ENCODE measurements at regions not wholly inside any gene's neighbourhood (a gene's known extent, or its start where the extent isn't known, plus 50 kb on each side); places are given as distances from the start of the nearest gene placed in this dataset.
"Not testable (repeated sequence)": the region's sequence is repeated elsewhere in the genome, so short reads cannot be mapped to it uniquely, and the experiment has no call there.

DNA sequence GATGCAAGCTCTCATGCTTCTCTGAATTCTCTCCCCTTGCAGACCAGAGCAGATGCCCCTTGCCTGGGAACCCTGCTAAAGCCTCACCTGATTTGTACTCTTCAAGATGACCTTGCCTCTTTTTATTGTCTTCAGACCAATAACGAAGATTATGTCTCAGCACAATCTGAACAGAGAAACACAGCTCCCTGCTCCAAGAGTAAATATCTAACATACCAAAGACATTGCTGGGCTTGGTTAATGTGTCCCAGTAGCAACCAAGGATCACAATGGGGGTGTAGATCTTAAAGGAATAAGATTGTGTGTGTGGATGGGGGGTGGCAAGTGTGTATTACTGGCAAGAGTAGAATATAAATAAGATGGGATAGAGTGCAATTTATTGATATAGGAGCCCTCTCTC lies 67.6 kb upstream of the LHFPL2 start:
- 0 to 5% methylated on average over 1 of the region's 1 CpG for WGBS, 2 experiments (ENCODE audit: low coverage in 1 of 2, low lambda C conversion rate in 2 of 2, missing lambda C conversion rate in 2 of 2)
- Histone ChIP-seq H4K20me1 (ENCODE audit: insufficient read depth) (no peaks in the 10 kb centered on the region), H3K27ac (0 out of 2 replicates have a peak overlapping the region, but pooled peaks have one; percentile 24), H3K27me3 (replicated peaks; ENCODE audit: insufficient read depth) (no peaks in the 10 kb centered on the region), H3K9ac (no peak overlapping the region), H2AFZ (no peak overlapping the region), H3K36me3 (ENCODE audit: low read depth) (no peaks in the 10 kb centered on the region), H3K4me1 (ENCODE audit: insufficient read depth) (peaks cover 20% of the 10 kb centered on the region), H3K4me2 (ENCODE audit: unreplicated experiment) (peak overlapping the region; percentile 46), H3F3A (ENCODE audit: insufficient read depth) (peaks cover 9% of the 10 kb centered on the region), H3K79me2 (ENCODE audit: insufficient read depth) (no peaks in the 10 kb centered on the region), H3K9me2 (ENCODE audit: insufficient read depth) (no peaks in the 10 kb centered on the region), H3K4me3 (no peak overlapping the region), H3K9me3 (ENCODE audit: low read depth) (no peaks in the 10 kb centered on the region)
- in situ Hi-C loops (cut with MboI) = no loop called here
- peak; percentile 71 for DNase-seq
- TF ChIP-seq EZH2 (IDR thresholded peaks at IDR 0.05; ENCODE audit: insufficient read depth, poor library complexity, severe bottlenecking) (no peak), EZH2phosphoT487 (IDR thresholded peaks at IDR 0.05; ENCODE audit: insufficient read depth, low read depth) (no peak)

DNA sequence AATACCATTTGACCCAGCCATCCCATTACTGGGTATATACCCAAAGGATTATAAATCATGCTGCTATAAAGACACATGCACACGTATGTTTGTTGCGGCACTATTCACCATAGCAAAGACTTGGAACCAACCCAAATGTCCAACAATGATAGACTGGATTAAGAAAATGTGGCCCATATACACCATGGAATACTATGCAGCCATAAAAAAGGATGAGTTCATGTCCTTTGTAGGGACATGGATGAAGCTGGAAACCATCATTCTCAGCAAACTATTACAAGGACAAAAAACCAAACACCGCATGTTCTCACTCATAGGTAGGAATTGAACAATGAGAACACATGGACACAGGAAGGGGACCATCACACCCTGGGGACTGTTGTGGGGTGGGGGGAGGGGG lies 66.8 kb upstream of the LHFPL2 start:
- H3K79me2 ChIP-seq (ENCODE audit: insufficient read depth); H2AFZ ChIP-seq; H3K27ac ChIP-seq; H3K9ac ChIP-seq; H3K9me2 ChIP-seq (ENCODE audit: insufficient read depth); H3K36me3 ChIP-seq (ENCODE audit: low read depth); H3K27me3 ChIP-seq (replicated peaks; ENCODE audit: insufficient read depth); H3K4me2 ChIP-seq (ENCODE audit: unreplicated experiment); H4K20me1 ChIP-seq (ENCODE audit: insufficient read depth); in situ Hi-C loops (cut with MboI); H3F3A ChIP-seq (ENCODE audit: insufficient read depth); H3K9me3 ChIP-seq (ENCODE audit: low read depth); DNase-seq; H3K4me3 ChIP-seq: not testable (repeated sequence)
- 90% methylated on average over 3 of the region's 3 CpGs for WGBS, 2 experiments (ENCODE audit: low coverage in 1 of 2, low lambda C conversion rate in 2 of 2, missing lambda C conversion rate in 2 of 2)
- H3K4me1 ChIP-seq (ENCODE audit: insufficient read depth) = peaks cover 20% of the 10 kb centered on the region

DNA sequence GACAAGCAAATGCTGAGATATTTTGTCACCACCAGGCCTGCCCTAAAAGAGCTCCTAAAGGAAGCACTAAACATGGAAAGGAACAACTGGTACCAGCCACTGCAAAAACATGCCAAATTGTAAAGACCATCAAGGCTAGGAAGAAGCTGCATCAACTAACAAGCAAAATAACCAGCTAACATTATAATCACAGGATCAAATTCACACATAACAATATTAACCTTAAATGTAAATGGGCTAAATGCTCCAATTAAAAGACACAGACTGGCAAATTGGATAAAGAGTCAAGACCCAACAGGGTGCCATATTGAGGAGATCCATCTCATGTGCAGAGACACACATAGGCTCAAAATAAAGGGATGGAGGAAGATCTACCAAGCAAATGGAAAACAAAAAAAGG lies 63.1 kb upstream of the LHFPL2 start:
- H3K4me3 ChIP-seq; H3K4me2 ChIP-seq (ENCODE audit: unreplicated experiment); H3K9me2 ChIP-seq (ENCODE audit: insufficient read depth); DNase-seq; H4K20me1 ChIP-seq (ENCODE audit: insufficient read depth); H3K79me2 ChIP-seq (ENCODE audit: insufficient read depth); H3K36me3 ChIP-seq (ENCODE audit: low read depth); H2AFZ ChIP-seq; H3K9me3 ChIP-seq (ENCODE audit: low read depth); in situ Hi-C loops (cut with MboI); H3K27me3 ChIP-seq (replicated peaks; ENCODE audit: insufficient read depth); H3K27ac ChIP-seq; H3K9ac ChIP-seq: not testable (repeated sequence)
- peaks cover 14% of the 10 kb centered on the region for H3K4me1 ChIP-seq (ENCODE audit: insufficient read depth)
- peaks cover 13% of the 10 kb centered on the region for H3F3A ChIP-seq (ENCODE audit: insufficient read depth)

DNA sequence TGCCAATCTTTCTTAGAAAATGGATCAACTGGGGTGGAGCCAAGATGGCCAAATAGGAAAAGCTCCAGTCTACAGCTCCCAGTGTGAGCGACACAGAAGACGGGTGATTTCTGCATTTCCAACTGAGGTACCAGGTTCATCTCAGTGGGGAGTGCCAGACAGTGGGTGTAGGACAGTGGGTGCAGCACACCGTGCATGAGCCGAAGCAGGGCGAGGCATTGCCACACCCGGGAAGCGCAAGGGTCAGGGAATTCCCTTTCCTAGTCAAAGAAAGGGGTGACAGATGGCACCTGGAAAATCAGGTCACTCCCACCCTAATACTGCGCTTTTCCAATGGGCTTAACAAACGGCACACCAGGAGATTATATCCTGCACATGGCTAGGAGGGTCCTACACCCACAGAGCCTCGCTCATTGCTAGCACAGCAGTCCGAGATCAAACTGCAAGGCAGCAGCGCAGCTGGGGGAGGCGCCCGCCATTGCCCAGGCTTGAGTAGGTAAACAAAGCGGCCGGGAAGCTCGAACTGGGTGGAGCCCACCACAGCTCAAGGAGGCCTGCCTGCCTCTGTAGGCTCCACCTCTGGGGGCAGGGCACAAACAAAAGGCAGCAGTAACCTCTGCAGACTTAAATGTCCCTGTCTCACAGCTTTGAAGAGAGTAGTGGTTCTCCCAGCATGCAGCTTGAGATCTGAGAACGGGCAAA lies 61.3 kb upstream of the LHFPL2 start:
- H3K4me3 ChIP-seq; H3K27ac ChIP-seq; H3F3A ChIP-seq (ENCODE audit: insufficient read depth); H3K9me3 ChIP-seq (ENCODE audit: low read depth); H2AFZ ChIP-seq; H3K79me2 ChIP-seq (ENCODE audit: insufficient read depth); H3K27me3 ChIP-seq (replicated peaks; ENCODE audit: insufficient read depth); in situ Hi-C loops (cut with MboI); DNase-seq; H3K4me2 ChIP-seq (ENCODE audit: unreplicated experiment); H3K9me2 ChIP-seq (ENCODE audit: insufficient read depth); H4K20me1 ChIP-seq (ENCODE audit: insufficient read depth); H3K36me3 ChIP-seq (ENCODE audit: low read depth); H3K4me1 ChIP-seq (ENCODE audit: insufficient read depth); H3K9ac ChIP-seq: not testable (repeated sequence)
- 87 to 88% methylated on average over 18 of the region's 18 CpGs for WGBS, 2 experiments (ENCODE audit: low coverage in 1 of 2, low lambda C conversion rate in 2 of 2, missing lambda C conversion rate in 2 of 2)

DNA sequence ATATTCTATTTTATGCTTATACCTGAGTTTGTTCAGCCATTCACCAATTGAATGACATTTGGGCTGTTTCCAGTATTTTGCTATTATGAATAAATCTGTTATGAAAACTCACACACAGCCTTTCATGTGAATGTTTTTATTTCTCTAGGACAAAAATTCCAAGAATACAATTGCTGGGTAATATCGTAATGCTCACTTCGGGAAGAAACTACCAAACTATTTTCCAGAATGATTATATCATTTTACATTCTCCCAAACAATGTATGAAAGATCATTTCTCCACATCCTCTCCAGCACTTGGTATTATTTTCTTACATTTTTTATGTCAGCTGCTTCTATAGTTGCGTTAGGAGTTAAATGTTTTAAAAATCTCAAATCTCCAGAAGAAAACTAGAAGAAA lies 58.3 kb upstream of the LHFPL2 start:
- no peaks in the 10 kb centered on the region for H4K20me1 ChIP-seq (ENCODE audit: insufficient read depth)
- H3K4me1 ChIP-seq (ENCODE audit: insufficient read depth) = peaks cover 8% of the 10 kb centered on the region; the same call in 1 of the 2 replicates
- H3F3A ChIP-seq (ENCODE audit: insufficient read depth) = 0 out of 2 replicates have a peak, but pooled peaks cover 6% of the 10 kb centered on the region
- H3K79me2 ChIP-seq (ENCODE audit: insufficient read depth) = no peaks in the 10 kb centered on the region
- H3K9me3 ChIP-seq (ENCODE audit: low read depth) = no peaks in the 10 kb centered on the region
- no peaks in the 10 kb centered on the region for H3K36me3 ChIP-seq (ENCODE audit: low read depth)
- H3K27ac ChIP-seq = no peak overlapping the region
- no peaks in the 10 kb centered on the region for H3K9me2 ChIP-seq (ENCODE audit: insufficient read depth)
- DNase-seq = peak; percentile 10
- no peak overlapping the region for H3K4me2 ChIP-seq (ENCODE audit: unreplicated experiment)
- TF ChIP-seq EZH2phosphoT487 (IDR thresholded peaks at IDR 0.05; ENCODE audit: insufficient read depth, low read depth) (no peak), EZH2 (IDR thresholded peaks at IDR 0.05; ENCODE audit: insufficient read depth, poor library complexity, severe bottlenecking) (no peak)
- H3K9ac ChIP-seq = no peak overlapping the region
- H3K4me3 ChIP-seq = no peak overlapping the region
- no peak overlapping the region for H2AFZ ChIP-seq
- in situ Hi-C loops (cut with MboI) = no loop called here
- H3K27me3 ChIP-seq (replicated peaks; ENCODE audit: insufficient read depth) = no peaks in the 10 kb centered on the region
- WGBS, 2 experiments (ENCODE audit: low coverage in 1 of 2, low lambda C conversion rate in 2 of 2, missing lambda C conversion rate in 2 of 2) = 46 to 50% methylated on average over 3 of the region's 3 CpGs

All from GM23248 (cell line).